Stomach (tissue), 4 donors: ENCODE measurements at regions not wholly inside any gene's neighbourhood (a gene's known extent, or its start where the extent isn't known, plus 50 kb on each side); places are given as distances from the start of the nearest gene placed in this dataset.

Source experiments
- CTCF ChIP-seq, 7 experiments: fragments of 450-650 bp in 4 of 7; fragments of 200-600 bp in 3 of 7; sonication (generic) in 3 of 7; IDR thresholded peaks; one replicate each; pipeline ENCODE4 v1.5.1; 2016 to 2019; ENCODE audit warnings: antibody characterized with exemption in 7 of 7, control low read depth in 2 of 7, mild to moderate bottlenecking in 1 of 7
- POLR2AphosphoS5 ChIP-seq, 3 donors: sonication (generic); formaldehyde crosslinking; IDR thresholded peaks; one replicate each; pipeline ENCODE4 v1.6.1; 2016; ENCODE audit warnings: antibody characterized with exemption in 3 of 3

DNA sequence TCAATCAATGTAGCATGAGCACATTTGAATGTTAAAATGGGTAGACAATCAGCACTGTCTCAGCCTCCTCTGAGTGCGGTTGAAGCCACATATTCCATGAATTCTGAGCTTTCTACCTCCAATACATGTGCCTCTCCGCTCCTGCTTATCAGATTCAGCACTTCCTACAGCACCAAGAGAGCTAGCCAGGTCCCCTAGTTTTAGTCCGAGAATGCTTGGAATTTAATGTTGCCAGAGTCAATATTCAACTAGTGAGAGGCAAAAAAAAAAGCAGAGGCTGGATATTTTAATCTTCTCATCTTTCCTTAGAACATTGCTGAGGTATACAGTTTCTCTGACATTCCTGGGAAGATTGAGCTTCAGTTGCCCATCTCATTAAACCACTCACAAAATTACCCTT lies 1979.1 kb upstream of the CDH9 start:
- TF ChIP-seq CTCF (IDR thresholded peaks at IDR 0.05) (no peak), POLR2AphosphoS5 (IDR thresholded peaks at IDR 0.05) (no peak)
